HEK293T (cell line): ENCODE measurements at regions not wholly inside any gene's neighbourhood (a gene's known extent, or its start where the extent isn't known, plus 50 kb on each side); places are given as distances from the start of the nearest gene placed in this dataset.

Experiments used
- CTCF ChIA-PET: fragments of 350-600 bp; formaldehyde crosslinking; extraction: SDS; loops from one replicate; lab custom pipeline; 2021; ENCODE audit warnings: antibody characterized with exemption, inconsistent platforms; lab: Yijun Ruan, JAX
- POLR2A ChIA-PET: fragments of 350-600 bp; formaldehyde crosslinking; extraction: SDS; loops from one replicate; lab custom pipeline; 2020; ENCODE audit warnings: antibody characterized with exemption, inconsistent platforms; lab: Yijun Ruan, JAX
- DNase-seq: peaks from one replicate; pipeline ENCODE4 v3.0.0; 2012; ENCODE audit warnings: mixed read lengths; ENCODE audit errors: extremely low spot score
- ARNT ChIP-seq: fragments of 450-650 bp; IDR thresholded peaks from 2 replicates; pipeline ENCODE4 v1.6.1; 2017; ENCODE audit warnings: mild to moderate bottlenecking
- BHLHE40 ChIP-seq: fragments of 450-650 bp; IDR thresholded peaks from 2 replicates; pipeline ENCODE4 v1.6.1; 2016; ENCODE audit warnings: mild to moderate bottlenecking, moderate library complexity, borderline replicate concordance
- CTBP1 ChIP-seq: fragments of 450-650 bp; IDR thresholded peaks from 2 replicates; pipeline ENCODE4 v1.6.1; 2016; ENCODE audit warnings: borderline replicate concordance
- ELF4 ChIP-seq: fragments of 450-650 bp; IDR thresholded peaks from 2 replicates; pipeline ENCODE4 v1.6.1; 2017; ENCODE audit warnings: antibody characterized with exemption
- FOXA1 ChIP-seq: fragments of 450-650 bp; IDR thresholded peaks from 2 replicates; pipeline ENCODE4 v1.6.1; 2016; ENCODE audit warnings: mild to moderate bottlenecking
- FOXK2 ChIP-seq: fragments of 450-650 bp; IDR thresholded peaks from 2 replicates; pipeline ENCODE4 v1.6.1; 2016; ENCODE audit warnings: mild to moderate bottlenecking
- FOXM1 ChIP-seq: fragments of 450-650 bp; IDR thresholded peaks from 2 replicates; pipeline ENCODE4 v1.6.1; 2017; ENCODE audit warnings: mild to moderate bottlenecking, borderline replicate concordance
- HDGF ChIP-seq: fragments of 450-650 bp; IDR thresholded peaks from 2 replicates; pipeline ENCODE4 v1.6.1; 2017; ENCODE audit warnings: antibody characterized with exemption, borderline replicate concordance
- L3MBTL2 ChIP-seq: fragments of 450-650 bp; conservative IDR thresholded peaks from 2 replicates; pipeline ENCODE4 v1.6.1; 2016; ENCODE audit warnings: mild to moderate bottlenecking
- LEF1 ChIP-seq: fragments of 450-650 bp; IDR thresholded peaks from 2 replicates; pipeline ENCODE4 v1.6.1; 2017; ENCODE audit warnings: mild to moderate bottlenecking, borderline replicate concordance
- NFRKB ChIP-seq: fragments of 450-650 bp; IDR thresholded peaks from 2 replicates; pipeline ENCODE4 v1.6.1; 2016; ENCODE audit warnings: mild to moderate bottlenecking, moderate library complexity
- PKNOX1 ChIP-seq: fragments of 450-650 bp; IDR thresholded peaks from 2 replicates; pipeline ENCODE4 v1.6.1; 2016
- SP1 ChIP-seq: fragments of 450-650 bp; IDR thresholded peaks from 2 replicates; pipeline ENCODE4 v1.6.1; 2017
- SUZ12 ChIP-seq: fragments of 450-650 bp; IDR thresholded peaks from 2 replicates; pipeline ENCODE4 v1.6.1; 2016; ENCODE audit warnings: mild to moderate bottlenecking
- TARDBP ChIP-seq: fragments of 450-650 bp; IDR thresholded peaks from 2 replicates; pipeline ENCODE4 v1.6.1; 2016
- ZNF384 ChIP-seq: fragments of 450-650 bp; IDR thresholded peaks from 2 replicates; pipeline ENCODE4 v1.6.1; 2016

GRCh38 chr13:24083141-24083540 lies 77.4 kb upstream of the SPATA13 start:
- TF ChIP-seq ARNT (no peak), NFRKB (no peak), LEF1 (no peak), BHLHE40 (no peak), FOXA1 (no peak), SP1 (no peak), TARDBP (no peak), HDGF (no peak), ZNF384 (no peak), ELF4 (no peak), FOXK2 (no peak), L3MBTL2 (no peak), CTBP1 (no peak), PKNOX1 (no peak), FOXM1 (no peak), SUZ12 (no peak)
- CTCF ChIA-PET = interaction anchor here (1.3 kb wide), 1 partner anchor 17 kb away, joined by 4 read pairs; no protein-coding TSS in a partner anchor
- no peak for DNase-seq
- POLR2A ChIA-PET = no interaction called here

- ChIA-PET POLR2A (no interaction called here), CTCF (interaction anchor here (1.3 kb wide), 1 partner anchor 16 kb away, joined by 4 read pairs; no protein-coding TSS in a partner anchor)
- DNase-seq = no peak
- no peak for TF ChIP-seq FOXM1
- no peak for TF ChIP-seq ZNF384
- no peak for TF ChIP-seq CTBP1
- TF ChIP-seq LEF1 = no peak
- no peak for TF ChIP-seq NFRKB
- TF ChIP-seq HDGF = no peak
- TF ChIP-seq PKNOX1 = no peak
Observed at GRCh38 chr13:24083722-24084421, 76.6 kb upstream of the SPATA13 start.

GRCh38 chr13:24085662-24086061 lies 74.9 kb upstream of the SPATA13 start:
- no peak for TF ChIP-seq ZNF384
- TF ChIP-seq FOXM1 = no peak
- no peak for TF ChIP-seq FOXK2
- TF ChIP-seq SP1 = no peak
- TF ChIP-seq FOXA1 = no peak
- no peak for TF ChIP-seq LEF1
- no peak for TF ChIP-seq CTBP1
- TF ChIP-seq ARNT = no peak
- no peak for TF ChIP-seq L3MBTL2
- no peak for TF ChIP-seq TARDBP
- TF ChIP-seq HDGF = no peak
- TF ChIP-seq SUZ12 = no peak
- TF ChIP-seq PKNOX1 = no peak
- no peak for TF ChIP-seq ELF4
- no peak for TF ChIP-seq NFRKB
- TF ChIP-seq BHLHE40 = no peak
- DNase-seq = no peak
- POLR2A ChIA-PET = no interaction called here
- CTCF ChIA-PET = no interaction called here

- ChIA-PET POLR2A (no interaction called here), CTCF (no interaction called here)
- no peak for TF ChIP-seq LEF1
- TF ChIP-seq HDGF = no peak
- no peak for TF ChIP-seq FOXM1
- no peak for TF ChIP-seq SP1
- TF ChIP-seq ELF4 = no peak
- TF ChIP-seq PKNOX1 = no peak
- no peak for TF ChIP-seq CTBP1
- TF ChIP-seq ZNF384 = no peak
- TF ChIP-seq BHLHE40 = no peak
- no peak for TF ChIP-seq FOXK2
- TF ChIP-seq ARNT = no peak
- TF ChIP-seq SUZ12 = no peak
- TF ChIP-seq NFRKB = no peak
- no peak for TF ChIP-seq L3MBTL2
- TF ChIP-seq FOXA1 = no peak
- TF ChIP-seq TARDBP = no peak
- no peak for DNase-seq
Observed at GRCh38 chr13:24086642-24087041, 73.9 kb upstream of the SPATA13 start.

- ChIA-PET POLR2A (interaction anchor here (0.8 kb wide), 1 partner anchor 12 kb away, joined by 3 read pairs; no protein-coding TSS in a partner anchor), CTCF (no interaction called here)
Observed at GRCh38 chr13:24087605-24088225, 72.8 kb upstream of the SPATA13 start.

More at GRCh38 chr13:24087605-24088225, 72.8 kb upstream of the SPATA13 start:
- TF ChIP-seq NFRKB = no peak
- TF ChIP-seq ARNT = no peak
- TF ChIP-seq FOXM1 = no peak
- TF ChIP-seq PKNOX1 = no peak
- no peak for TF ChIP-seq BHLHE40
- no peak for TF ChIP-seq HDGF
- TF ChIP-seq FOXA1 = no peak
- no peak for TF ChIP-seq SUZ12
- TF ChIP-seq ELF4 = no peak
- no peak for TF ChIP-seq TARDBP
- TF ChIP-seq ZNF384 = no peak
- no peak for TF ChIP-seq SP1
- no peak for TF ChIP-seq L3MBTL2
- TF ChIP-seq FOXK2 = no peak
- TF ChIP-seq LEF1 = no peak
- no peak for TF ChIP-seq CTBP1
- no peak for DNase-seq
